SK-N-SH (cell line): ENCODE measurements at regions not wholly inside any gene's neighbourhood (a gene's known extent, or its start where the extent isn't known, plus 50 kb on each side); places are given as distances from the start of the nearest gene placed in this dataset.

Experiments used
- CTCF ChIA-PET: fragments of 300-600, 350-600 bp; formaldehyde crosslinking; extraction: SDS; loops from one replicate; lab custom pipeline; 2021; lab: Yijun Ruan, JAX
- POLR2A ChIA-PET: fragments of 350-600 bp; sonication (Branson Sonifier 250); formaldehyde crosslinking; extraction: SDS; loops from one replicate; lab custom pipeline; 2020; ENCODE audit warnings: antibody characterized with exemption, inconsistent platforms; lab: Yijun Ruan, JAX
- DNase-seq: peaks from one replicate; pipeline ENCODE4 v3.0.0; 2012
- H2AFZ ChIP-seq: fragments of 200-600 bp; sonication (generic); 2 replicates; pipeline ENCODE4 v1.8.1; 2016; ENCODE audit warnings: antibody characterized with exemption, mild to moderate bottlenecking, low read depth
- H3F3A ChIP-seq: fragments of 200-600 bp; sonication (generic); replicated peaks from 2 replicates; pipeline ENCODE3; 2016; ENCODE audit warnings: antibody characterized with exemption, mild to moderate bottlenecking; ENCODE audit not compliant: insufficient read depth
- H3K27ac ChIP-seq, 2 experiments: fragments of 200-500 bp in 1 of 2; fragments of 200-600 bp in 1 of 2; sonication (Bioruptor generic) in 1 of 2; sonication (generic), shearing (Covaris generic) in 1 of 2; 2 replicates each; pipeline versions ENCODE4 v1.5.1 to v1.6.1; 2014 to 2016; ENCODE audit warnings: low read depth in 2 of 2, inconsistent platforms in 1 of 2, low read length in 1 of 2, mild to moderate bottlenecking in 1 of 2, mixed read lengths in 1 of 2
- H3K27me3 ChIP-seq: fragments of 200-600 bp; sonication (generic), shearing (Covaris generic); 2 replicates; pipeline ENCODE4 v1.6.1; 2016; ENCODE audit warnings: mixed run types; ENCODE audit not compliant: insufficient read depth
- H3K36me3 ChIP-seq, 2 experiments: fragments of 200-500 bp in 1 of 2; fragments of 200-600 bp in 1 of 2; sonication (Bioruptor generic) in 1 of 2; sonication (generic) in 1 of 2; replicated peaks in 1 of 2; 2 replicates each; pipeline versions ENCODE3 to v1.5.1; 2014 to 2016; ENCODE audit warnings: low read length in 1 of 2, mild to moderate bottlenecking in 1 of 2; ENCODE audit not compliant: insufficient read depth in 2 of 2, control insufficient read depth in 1 of 2
- H3K4me1 ChIP-seq, 2 experiments: fragments of 200-500 bp in 1 of 2; fragments of 200-600 bp in 1 of 2; sonication (Bioruptor generic) in 1 of 2; sonication (generic), shearing (Covaris generic) in 1 of 2; 2 replicates each; pipeline versions ENCODE4 v1.5.1 to v1.6.1; 2014 to 2016; ENCODE audit warnings: low read depth in 1 of 2, low read length in 1 of 2, mixed run types in 1 of 2; ENCODE audit not compliant: insufficient read depth in 2 of 2, control insufficient read depth in 1 of 2
- H3K4me2 ChIP-seq: fragments of 200-600 bp; sonication (generic), shearing (Covaris generic); 2 replicates; pipeline ENCODE4 v1.6.1; 2017; ENCODE audit warnings: mixed run types
- H3K4me3 ChIP-seq, 2 experiments: fragments of 200-500 bp in 1 of 2; fragments of 200-600 bp in 1 of 2; sonication (Bioruptor generic) in 1 of 2; sonication (generic), shearing (Covaris generic) in 1 of 2; 2 replicates each; pipeline versions ENCODE4 v1.5.1 to v1.8.1; 2014 to 2016; ENCODE audit warnings: low read depth in 2 of 2, inconsistent platforms in 1 of 2, low read length in 1 of 2, mild to moderate bottlenecking in 1 of 2, mixed read lengths in 1 of 2, moderate library complexity in 1 of 2
- H3K79me2 ChIP-seq: fragments of 200-600 bp; sonication (generic); 2 replicates; pipeline ENCODE4 v1.8.1; 2017; ENCODE audit warnings: mild to moderate bottlenecking; ENCODE audit not compliant: insufficient read depth
- H3K9ac ChIP-seq: fragments of 200-600 bp; sonication (generic); 2 replicates; pipeline ENCODE4 v1.6.1; 2017; ENCODE audit warnings: mixed run types
- H3K9me2 ChIP-seq: fragments of 200-600 bp; sonication (generic); 2 replicates; pipeline ENCODE4 v1.6.1; 2017; ENCODE audit warnings: mixed run types
- H3K9me3 ChIP-seq: fragments of 200-600 bp; sonication (generic); 2 replicates; pipeline ENCODE4 v1.6.1; 2017; ENCODE audit warnings: mixed run types, mild to moderate bottlenecking, moderate library complexity
- H4K20me1 ChIP-seq: fragments of 200-600 bp; sonication (generic); 2 replicates; pipeline ENCODE4 v1.6.1; 2017; ENCODE audit warnings: mild to moderate bottlenecking, mixed run types; ENCODE audit not compliant: insufficient read depth
- EP300 ChIP-seq, 2 experiments: IDR thresholded peaks; 2 replicates each; pipeline versions ENCODE4 v1.4.0 to v1.6.1; 2012; ENCODE audit warnings: borderline replicate concordance in 1 of 2, low read depth in 1 of 2, low read length in 1 of 2
- FOXJ3 ChIP-seq: sonication (generic); formaldehyde crosslinking; IDR thresholded peaks from 2 replicates; pipeline ENCODE4 v1.5.1; 2020; ENCODE audit warnings: mild to moderate bottlenecking, missing genetic modification reagents
- GABPA ChIP-seq: IDR thresholded peaks from 2 replicates; pipeline ENCODE4 v1.4.0; 2012; ENCODE audit warnings: low read depth, mild to moderate bottlenecking
- MAX ChIP-seq: IDR thresholded peaks from 2 replicates; pipeline ENCODE4 v1.4.0; 2012; ENCODE audit warnings: low read depth
- MEF2A ChIP-seq: IDR thresholded peaks from 2 replicates; pipeline ENCODE4 v1.4.0; 2012; ENCODE audit warnings: low read depth, borderline replicate concordance
- MXI1 ChIP-seq: IDR thresholded peaks from 2 replicates; pipeline ENCODE4 v1.6.1; 2012; ENCODE audit warnings: mild to moderate bottlenecking, low read depth, low read length, improper control_type of control experiment
- PBX3 ChIP-seq: IDR thresholded peaks from 2 replicates; pipeline ENCODE4; 2012
- POLR2AphosphoS5 ChIP-seq: IDR thresholded peaks from 2 replicates; pipeline ENCODE4 v1.6.1; 2012; ENCODE audit warnings: low read depth, low read length
- SMC3 ChIP-seq: IDR thresholded peaks from 2 replicates; pipeline ENCODE4 v1.6.1; 2012; ENCODE audit warnings: low read depth, low read length, improper control_type of control experiment
- TAF1 ChIP-seq: IDR thresholded peaks from 2 replicates; pipeline ENCODE4 v1.6.1; 2012; ENCODE audit warnings: low read depth, mild to moderate bottlenecking, low read length, moderate library complexity, borderline replicate concordance
- TCF12 ChIP-seq: IDR thresholded peaks from 2 replicates; pipeline ENCODE4 v1.4.0; 2012
- USF1 ChIP-seq: IDR thresholded peaks from 2 replicates; pipeline ENCODE4 v1.4.0; 2012; ENCODE audit warnings: low read depth, borderline replicate concordance
- WGBS: methylation state at CpG from one replicate; pipeline ENCODE4 v1.1.6; 2017; ENCODE audit warnings: low lambda C conversion rate; 5-methylcytosine and 5-hydroxymethylcytosine counted together
- TF ChIP-seq, protein P1 (sequence below): fragments of 150-350 bp; IDR thresholded peaks from 2 replicates; pipeline ENCODE4 v1.6.1; 2017; ENCODE audit warnings: antibody characterized with exemption, low read length, low read depth, borderline replicate concordance

GRCh38 chr6:134519465-134519864, 201.6 kb upstream of the SGK1 start (continued):
- TF ChIP-seq PBX3 (no peak), POLR2AphosphoS5 (no peak), FOXJ3 (CRISPR knock-in tag) (no peak), USF1 (no peak)
- TF ChIP-seq, protein P1, sequence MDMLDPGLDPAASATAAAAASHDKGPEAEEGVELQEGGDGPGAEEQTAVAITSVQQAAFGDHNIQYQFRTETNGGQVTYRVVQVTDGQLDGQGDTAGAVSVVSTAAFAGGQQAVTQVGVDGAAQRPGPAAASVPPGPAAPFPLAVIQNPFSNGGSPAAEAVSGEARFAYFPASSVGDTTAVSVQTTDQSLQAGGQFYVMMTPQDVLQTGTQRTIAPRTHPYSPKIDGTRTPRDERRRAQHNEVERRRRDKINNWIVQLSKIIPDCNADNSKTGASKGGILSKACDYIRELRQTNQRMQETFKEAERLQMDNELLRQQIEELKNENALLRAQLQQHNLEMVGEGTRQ: no peak

- DNase-seq: peak; percentile 34
- TF ChIP-seq MEF2A: no peak
- no peak for TF ChIP-seq GABPA
- TF ChIP-seq EP300 (IDR thresholded peaks at IDR 0.05; ENCODE audit: borderline replicate concordance in 1 of 2, low read depth in 1 of 2, low read length in 1 of 2): peak in 1 of 2 experiments; percentile 42; a peak in 1 of 4 replicates
- TF ChIP-seq TAF1: no peak
- peak; percentile 15; the same call in 1 of the 2 replicates for TF ChIP-seq TCF12
- 0 out of 2 replicates have a peak, but pooled peaks have one; percentile 20 for TF ChIP-seq MXI1
- 0 out of 2 replicates have a peak, but pooled peaks have one; percentile 13 for TF ChIP-seq MAX
- no peak for TF ChIP-seq SMC3
- Histone ChIP-seq H3K4me3 (peak overlapping the region in 1 of 2 experiments; percentile 6; a peak in 1 of 4 replicates), H3K9me2 (no peaks in the 10 kb centered on the region), H3K27ac (peak overlapping the region; percentile 79 to 93), H3K9me3 (no peaks in the 10 kb centered on the region), H3K9ac (peak overlapping the region; percentile 70), H4K20me1 (no peaks in the 10 kb centered on the region), H2AFZ (peak overlapping the region; percentile 79), H3K79me2 (no peaks in the 10 kb centered on the region), H3K4me2 (peak overlapping the region; percentile 68), H3K36me3 (no peaks in the 10 kb centered on the region), H3F3A (peaks cover 26% of the 10 kb centered on the region), H3K27me3 (no peaks in the 10 kb centered on the region), H3K4me1 (peaks cover 14 to 47% of the 10 kb centered on the region in 2 experiments; a peak in 3 of 4 replicates)
- WGBS: 32% methylated on average over 5 of the region's 5 CpGs
- CTCF ChIA-PET: no interaction called here
- POLR2A ChIA-PET: no interaction called here
Measured at GRCh38 chr6:134517868-134518267, 200.0 kb upstream of the SGK1 start.
